ENCODE measurements at regions not wholly inside any gene's neighbourhood (a gene's known extent, or its start where the extent isn't known, plus 50 kb on each side); places are given as distances from the start of the nearest gene placed in this dataset.

GRCh38 chr10:58901092-58901646, 275.3 kb upstream of the PHYHIPL start:
- TF ChIP-seq CTCF (IDR thresholded peaks at IDR 0.05) (no peak), POLR2A (IDR thresholded peaks at IDR 0.05) (no peak)
